Mesodermal cell (in vitro differentiated cells): ENCODE measurements at regions not wholly inside any gene's neighbourhood (a gene's known extent, or its start where the extent isn't known, plus 50 kb on each side); places are given as distances from the start of the nearest gene placed in this dataset.
"Not testable (repeated sequence)": the region's sequence is repeated elsewhere in the genome, so short reads cannot be mapped to it uniquely, and the experiment has no call there.

Experiments
- H3K27ac ChIP-seq: 2 replicates; pipeline ENCODE4 v1.7.0; 2013; ENCODE audit warnings: mild to moderate bottlenecking, low read depth, low read length, moderate library complexity; ENCODE audit not compliant: severe bottlenecking
- H3K36me3 ChIP-seq: 2 replicates; pipeline ENCODE4 v1.7.1; 2013; ENCODE audit warnings: mild to moderate bottlenecking, low read length, moderate library complexity; ENCODE audit not compliant: control insufficient read depth, insufficient read depth
- H3K4me1 ChIP-seq: one replicate; pipeline ENCODE4 v1.7.1; 2013; ENCODE audit warnings: mild to moderate bottlenecking, low read length; ENCODE audit not compliant: insufficient read depth, control insufficient read depth, poor library complexity, severe bottlenecking
- H3K4me3 ChIP-seq: 2 replicates; pipeline ENCODE4 v1.7.0; 2013; ENCODE audit warnings: low read length, control low read depth, mild to moderate bottlenecking; ENCODE audit not compliant: insufficient read depth, poor library complexity, severe bottlenecking; ENCODE audit errors: extremely low read depth
- H3K9me3 ChIP-seq: 2 replicates; pipeline ENCODE4 v1.7.1; 2013; ENCODE audit warnings: mild to moderate bottlenecking, low read length, moderate library complexity; ENCODE audit not compliant: control insufficient read depth
- WGBS, 2 experiments: methylation state at CpG; one replicate each; pipeline ENCODE4 v1.1.5; 2013; ENCODE audit warnings: missing lambda C conversion rate in 2 of 2; ENCODE audit not compliant: insufficient coverage in 2 of 2; 5-methylcytosine and 5-hydroxymethylcytosine counted together

- H3K9me3 ChIP-seq = no peaks in the 10 kb centered on the region
- no peaks in the 10 kb centered on the region for H3K36me3 ChIP-seq
- no peak overlapping the region for H3K27ac ChIP-seq
- no peak overlapping the region for H3K4me3 ChIP-seq
- no peaks in the 10 kb centered on the region for H3K4me1 ChIP-seq
- WGBS, 2 experiments = 82 to 85% methylated on average over 11 of the region's 11 CpGs
Observed at GRCh38 chr13:94859278-94859691, 146.9 kb upstream of the SOX21 start.

- Histone ChIP-seq H3K36me3 (no peaks in the 10 kb centered on the region), H3K4me3 (no peak overlapping the region), H3K27ac (no peak overlapping the region), H3K9me3 (no peaks in the 10 kb centered on the region), H3K4me1 (no peaks in the 10 kb centered on the region)
- WGBS, 2 experiments = 83 to 90% methylated on average over 1 to 2 of the region's 4 CpGs
Observed at GRCh38 chr13:94858856-94859255, 146.5 kb upstream of the SOX21 start.

GRCh38 chr13:94854688-94855087, 142.3 kb upstream of the SOX21 start:
- Histone ChIP-seq H3K4me3 (no peak overlapping the region), H3K36me3 (no peaks in the 10 kb centered on the region), H3K27ac (no peak overlapping the region), H3K4me1 (no peaks in the 10 kb centered on the region), H3K9me3 (no peaks in the 10 kb centered on the region)
- no CpG with 5 or more reads among the region's 1 CpG for WGBS, 2 experiments

- no peaks in the 10 kb centered on the region for H3K9me3 ChIP-seq
- no peaks in the 10 kb centered on the region for H3K4me1 ChIP-seq
- H3K4me3 ChIP-seq = no peak overlapping the region
- H3K36me3 ChIP-seq = no peaks in the 10 kb centered on the region
- no peak overlapping the region for H3K27ac ChIP-seq
- WGBS, 2 experiments = 80 to 86% methylated on average over 1 of the region's 1 CpG
Observed at GRCh38 chr13:94851576-94851975, 139.2 kb upstream of the SOX21 start.

- no peaks in the 10 kb centered on the region for H3K9me3 ChIP-seq
- H3K36me3 ChIP-seq = no peaks in the 10 kb centered on the region
- WGBS, 2 experiments = no CpG with 5 or more reads among the region's 1 CpG
- H3K27ac ChIP-seq = no peak overlapping the region
- no peaks in the 10 kb centered on the region for H3K4me1 ChIP-seq
- H3K4me3 ChIP-seq = no peak overlapping the region
Observed at GRCh38 chr13:94849254-94849653, 136.9 kb upstream of the SOX21 start.

- H3K4me3 ChIP-seq = no peak overlapping the region
- no peak overlapping the region for H3K27ac ChIP-seq
- no peaks in the 10 kb centered on the region for H3K9me3 ChIP-seq
- H3K36me3 ChIP-seq = no peaks in the 10 kb centered on the region
- no peaks in the 10 kb centered on the region for H3K4me1 ChIP-seq
Observed at GRCh38 chr13:94842901-94843300, 130.6 kb upstream of the SOX21 start.

GRCh38 chr13:94837056-94837455, 124.7 kb upstream of the SOX21 start:
- H3K4me3 ChIP-seq, H3K27ac ChIP-seq, H3K4me1 ChIP-seq, H3K9me3 ChIP-seq, H3K36me3 ChIP-seq: not testable (repeated sequence)
- no CpG with 5 or more reads among the region's 1 CpG for WGBS, 2 experiments

GRCh38 chr13:94829837-94830365, 117.6 kb upstream of the SOX21 start:
- no peak overlapping the region for H3K4me3 ChIP-seq
- no peak overlapping the region for H3K27ac ChIP-seq
- no peaks in the 10 kb centered on the region for H3K9me3 ChIP-seq
- whole genome bisulfite sequencing, 2 experiments = 79 to 100% methylated on average over 2 of the region's 3 CpGs
- H3K36me3 ChIP-seq = no peaks in the 10 kb centered on the region
- no peaks in the 10 kb centered on the region for H3K4me1 ChIP-seq

GRCh38 chr13:94829185-94829836, 117.0 kb upstream of the SOX21 start:
- WGBS, 2 experiments = 78 to 79% methylated on average over 10 to 11 of the region's 12 CpGs

GRCh38 chr13:94827566-94827965, 115.2 kb upstream of the SOX21 start:
- no CpG with 5 or more reads among the region's 2 CpGs for WGBS, 2 experiments
- no peak overlapping the region for H3K4me3 ChIP-seq
- H3K36me3 ChIP-seq = no peaks in the 10 kb centered on the region
- no peaks in the 10 kb centered on the region for H3K4me1 ChIP-seq
- no peaks in the 10 kb centered on the region for H3K9me3 ChIP-seq
- no peak overlapping the region for H3K27ac ChIP-seq

More at GRCh38 chr13:94829185-94829836, 117.0 kb upstream of the SOX21 start:
- no peaks in the 10 kb centered on the region for H3K9me3 ChIP-seq
- H3K36me3 ChIP-seq = no peaks in the 10 kb centered on the region
- H3K27ac ChIP-seq = no peak overlapping the region
- H3K4me1 ChIP-seq = no peaks in the 10 kb centered on the region
- H3K4me3 ChIP-seq = no peak overlapping the region

GRCh38 chr13:94825507-94825906, 113.2 kb upstream of the SOX21 start:
- H3K9me3 ChIP-seq = no peaks in the 10 kb centered on the region
- H3K36me3 ChIP-seq = no peaks in the 10 kb centered on the region
- H3K27ac ChIP-seq = no peak overlapping the region
- no peaks in the 10 kb centered on the region for H3K4me1 ChIP-seq
- H3K4me3 ChIP-seq = no peak overlapping the region
- WGBS, 2 experiments = 14 to 24% methylated on average over 2 to 3 of the region's 5 CpGs
